A673 (cell line): ENCODE measurements at regions not wholly inside any gene's neighbourhood (a gene's known extent, or its start where the extent isn't known, plus 50 kb on each side); places are given as distances from the start of the nearest gene placed in this dataset.

Experiments used
- BruUV-seq: library from RNA; stranded (reverse); fragments of 400-500 nt; replicated peaks from 2 replicates; lab custom pipeline; 2021; lab: Mats Ljungman, UMichigan
- CTCF ChIA-PET: fragments of 300-600 bp; sonication (Branson Sonifier 250); formaldehyde crosslinking; loops from one replicate; lab custom pipeline; 2022; ENCODE audit warnings: antibody characterized with exemption; lab: Charles Lee
- POLR2A ChIA-PET: fragments of 300-600 bp; sonication (Branson Sonifier 250); formaldehyde crosslinking; loops from one replicate; lab custom pipeline; 2022; ENCODE audit warnings: antibody characterized with exemption; ENCODE audit not compliant: low non-redundant PET; lab: Charles Lee
- DNase-seq: peaks from one replicate; pipeline ENCODE4 v3.0.0-alpha.2; 2015; ENCODE audit warnings: low spot score
- H3K27ac ChIP-seq: fragments of 200-600 bp; sonication (generic); 2 replicates; pipeline ENCODE4 v1.5.1; 2016; ENCODE audit warnings: mixed run types, low read depth, mild to moderate bottlenecking, mixed read lengths, antibody characterized with exemption, low read length; ENCODE audit not compliant: poor library complexity, severe bottlenecking
- H3K27me3 ChIP-seq: fragments of 200-600 bp; sonication (generic); replicated peaks from 2 replicates; pipeline ENCODE4 v1.6.1; 2017; ENCODE audit warnings: mixed run types, low read depth, mild to moderate bottlenecking, mixed read lengths, antibody characterized with exemption, low read length; ENCODE audit not compliant: insufficient read depth, poor library complexity
- H3K36me3 ChIP-seq: fragments of 200-600 bp; sonication (generic); 2 replicates; pipeline ENCODE4 v1.6.1; 2016; ENCODE audit warnings: mixed run types, mild to moderate bottlenecking, mixed read lengths, antibody characterized with exemption, low read length; ENCODE audit not compliant: insufficient read depth, poor library complexity, severe bottlenecking
- H3K4me1 ChIP-seq: fragments of 200-600 bp; sonication (generic); 2 replicates; pipeline ENCODE4 v1.6.1; 2017; ENCODE audit warnings: mixed run types, mild to moderate bottlenecking, mixed read lengths, antibody characterized with exemption, low read length; ENCODE audit not compliant: insufficient read depth, poor library complexity, severe bottlenecking
- H3K4me3 ChIP-seq: fragments of 200-600 bp; sonication (generic); 2 replicates; pipeline ENCODE4 v1.5.1; 2016; ENCODE audit warnings: low read depth, mixed run types, mild to moderate bottlenecking, mixed read lengths, low read length; ENCODE audit not compliant: poor library complexity, severe bottlenecking
- H3K9me3 ChIP-seq: fragments of 200-600 bp; sonication (generic); 2 replicates; pipeline ENCODE4 v1.6.1; 2016; ENCODE audit warnings: mixed run types, low read depth, mild to moderate bottlenecking, mixed read lengths, antibody characterized with exemption, low read length; ENCODE audit not compliant: poor library complexity, severe bottlenecking
- EZH2 ChIP-seq: fragments of 200-600 bp; sonication (generic); IDR thresholded peaks from 2 replicates; pipeline ENCODE4 v1.6.1; 2017; ENCODE audit warnings: borderline replicate concordance, low read depth, mild to moderate bottlenecking, mixed read lengths, antibody characterized with exemption, low read length; ENCODE audit not compliant: poor library complexity, severe bottlenecking
- intact Hi-C: fragments of 100-400 bp; cut with micrococcal nuclease; formaldehyde crosslinking; loops from one replicate; pipeline ENCODE4 v1.10.0; 2022; ENCODE audit not compliant: unreplicated experiment
- TF ChIP-seq, protein P1 (sequence below): fragments of 300-800, 200-600 bp; sonication (generic); conservative IDR thresholded peaks from 2 replicates; pipeline ENCODE4 v1.5.1; 2017; ENCODE audit warnings: low read depth, mild to moderate bottlenecking, antibody characterized with exemption, low read length, moderate library complexity, mixed read lengths

DNA sequence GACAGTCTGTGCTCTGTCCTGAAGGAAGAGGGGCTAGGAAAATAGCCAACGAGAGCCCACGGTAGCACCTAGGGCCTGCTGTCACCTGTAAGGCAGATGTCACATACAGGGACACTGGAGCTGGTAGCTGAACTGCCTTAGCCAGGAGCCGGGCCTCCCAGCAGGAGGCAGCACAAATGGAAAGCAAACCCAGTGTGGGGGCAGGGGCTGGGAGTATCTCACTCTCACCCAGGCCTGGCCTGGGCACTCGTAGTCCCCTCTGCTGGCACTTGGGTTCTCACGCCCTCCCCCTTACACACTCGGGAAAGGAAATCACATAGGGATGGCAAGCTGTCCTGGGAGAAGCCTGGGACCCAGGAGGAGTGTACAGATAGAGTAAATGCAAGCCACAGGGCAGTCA is 173.1 kb upstream of the CHRNA7 start:
- intact Hi-C loops: no loop called here
- BruUV-seq: no TSS peak
- no peak for DNase-seq
- ChIA-PET CTCF (interaction anchor here (0.7 kb wide), 1 partner anchor 115 kb away, joined by 3 read pairs; no protein-coding TSS in a partner anchor), POLR2A (no interaction called here)
- Histone ChIP-seq H3K4me1 (no peaks in the 10 kb centered on the region), H3K4me3 (no peak overlapping the region), H3K9me3 (no peaks in the 10 kb centered on the region), H3K27me3 (no peaks in the 10 kb centered on the region), H3K27ac (no peak overlapping the region), H3K36me3 (no peaks in the 10 kb centered on the region)
- TF ChIP-seq, protein P1, sequence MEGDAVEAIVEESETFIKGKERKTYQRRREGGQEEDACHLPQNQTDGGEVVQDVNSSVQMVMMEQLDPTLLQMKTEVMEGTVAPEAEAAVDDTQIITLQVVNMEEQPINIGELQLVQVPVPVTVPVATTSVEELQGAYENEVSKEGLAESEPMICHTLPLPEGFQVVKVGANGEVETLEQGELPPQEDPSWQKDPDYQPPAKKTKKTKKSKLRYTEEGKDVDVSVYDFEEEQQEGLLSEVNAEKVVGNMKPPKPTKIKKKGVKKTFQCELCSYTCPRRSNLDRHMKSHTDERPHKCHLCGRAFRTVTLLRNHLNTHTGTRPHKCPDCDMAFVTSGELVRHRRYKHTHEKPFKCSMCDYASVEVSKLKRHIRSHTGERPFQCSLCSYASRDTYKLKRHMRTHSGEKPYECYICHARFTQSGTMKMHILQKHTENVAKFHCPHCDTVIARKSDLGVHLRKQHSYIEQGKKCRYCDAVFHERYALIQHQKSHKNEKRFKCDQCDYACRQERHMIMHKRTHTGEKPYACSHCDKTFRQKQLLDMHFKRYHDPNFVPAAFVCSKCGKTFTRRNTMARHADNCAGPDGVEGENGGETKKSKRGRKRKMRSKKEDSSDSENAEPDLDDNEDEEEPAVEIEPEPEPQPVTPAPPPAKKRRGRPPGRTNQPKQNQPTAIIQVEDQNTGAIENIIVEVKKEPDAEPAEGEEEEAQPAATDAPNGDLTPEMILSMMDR: no peak
- TF ChIP-seq EZH2: no peak

DNA sequence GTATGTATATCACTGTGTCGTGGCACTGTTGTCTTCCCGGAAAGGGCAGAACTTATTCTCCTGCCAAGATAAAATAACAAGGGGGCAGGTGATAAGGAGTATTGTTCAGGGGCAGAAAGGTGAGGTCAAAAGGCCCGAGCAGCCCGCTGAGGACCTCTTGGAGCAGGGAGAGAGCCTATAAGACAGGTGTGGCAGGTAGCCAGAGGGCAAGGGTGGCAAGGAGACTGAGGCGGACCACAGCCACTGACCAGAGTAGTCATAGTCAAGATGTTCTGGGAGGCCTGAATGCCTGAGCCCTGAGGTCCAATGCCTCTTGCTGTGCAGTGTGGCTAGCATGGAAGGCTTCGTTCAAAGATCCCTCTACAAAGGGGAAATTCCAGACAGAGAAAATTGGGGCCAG is 172.3 kb upstream of the CHRNA7 start:
- Histone ChIP-seq H3K9me3 (no peaks in the 10 kb centered on the region), H3K27me3 (no peaks in the 10 kb centered on the region), H3K27ac (no peak overlapping the region), H3K36me3 (no peaks in the 10 kb centered on the region), H3K4me1 (no peaks in the 10 kb centered on the region), H3K4me3 (no peak overlapping the region)
- intact Hi-C loops: no loop called here
- DNase-seq: no peak
- TF ChIP-seq, protein P1: no peak
- no peak for TF ChIP-seq EZH2
- ChIA-PET POLR2A (no interaction called here), CTCF (no interaction called here)
- BruUV-seq: no TSS peak

DNA sequence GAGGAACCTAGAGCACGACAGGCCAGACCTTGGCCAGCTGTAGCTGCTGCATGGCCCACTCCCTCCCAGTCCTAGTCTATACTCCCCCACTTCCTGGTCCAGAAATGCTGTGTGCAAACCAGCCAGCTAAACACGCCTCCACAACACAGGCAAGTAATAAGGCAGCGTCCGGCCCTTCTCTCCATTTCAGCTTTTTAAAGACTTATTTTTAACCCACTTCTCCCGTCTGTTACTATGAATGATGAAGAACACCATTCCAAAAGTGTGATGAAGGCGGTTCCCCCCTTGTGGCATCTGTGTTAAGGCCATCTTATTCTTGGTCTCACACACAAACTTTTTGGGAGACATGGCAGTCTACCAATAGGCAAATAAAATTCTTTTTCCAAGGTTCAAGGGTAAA is 164.1 kb upstream of the CHRNA7 start:
- ChIA-PET POLR2A (no interaction called here), CTCF (no interaction called here)
- no peak for TF ChIP-seq EZH2
- TF ChIP-seq, protein P1: no peak
- DNase-seq: no peak
- H3K9me3 ChIP-seq: no peaks in the 10 kb centered on the region
- no peaks in the 10 kb centered on the region for H3K4me1 ChIP-seq
- no TSS peak for BruUV-seq
- no peaks in the 10 kb centered on the region for H3K27me3 ChIP-seq
- H3K4me3 ChIP-seq: no peak overlapping the region
- H3K27ac ChIP-seq: no peak overlapping the region
- H3K36me3 ChIP-seq: no peaks in the 10 kb centered on the region
- intact Hi-C loops: loop anchor here (5.0 to 10.0 kb wide), 2 partner anchors 214 to 291 kb away; no protein-coding TSS in a partner anchor
